ENCODE measurements at regions not wholly inside any gene's neighbourhood (a gene's known extent, or its start where the extent isn't known, plus 50 kb on each side); places are given as distances from the start of the nearest gene placed in this dataset.

- CTCF ChIA-PET: no interaction called here
Measured at GRCh38 chr2:242038928-242039341, 169.4 kb downstream of the RTP5 start.

More at GRCh38 chr2:242038928-242039341, 169.4 kb downstream of the RTP5 start:
- no peak for ATAC-seq
- Histone ChIP-seq H3K79me2 (ENCODE audit: insufficient read depth, low read length) (no peaks in the 10 kb centered on the region), H3K4me2 (ENCODE audit: low read length) (no peak overlapping the region), H3K27ac (ENCODE audit: low read depth, low read length) (no peak overlapping the region), H3K4me3 (replicated peaks in 1 of 2; ENCODE audit: low read depth in 1 of 2, low read length in 2 of 2) (no peak overlapping the region), H4K20me1 (ENCODE audit: insufficient read depth) (no peaks in the 10 kb centered on the region), H3K9me2 (ENCODE audit: insufficient read depth) (no peaks in the 10 kb centered on the region), H3K9me3 (ENCODE audit: control insufficient read depth in 1 of 2, insufficient read depth in 1 of 2, low read depth in 1 of 2, low read length in 2 of 2) (no peaks in the 10 kb centered on the region), H3K4me1 (ENCODE audit: control insufficient read depth in 1 of 2, insufficient read depth in 2 of 2, low read length in 2 of 2) (no peaks in the 10 kb centered on the region), H2AFZ (ENCODE audit: low read depth, low read length, poor library complexity, severe bottlenecking) (no peak overlapping the region), H3K9ac (ENCODE audit: low read length) (no peak overlapping the region), H3K27me3 (ENCODE audit: insufficient read depth, low read length) (0 out of 2 replicates have a peak, but pooled peaks cover 12% of the 10 kb centered on the region), H3K36me3 (ENCODE audit: control insufficient read depth in 1 of 2, insufficient read depth in 2 of 2, low read length in 2 of 2) (no peaks in the 10 kb centered on the region)
- no peak for TF ChIP-seq SP1 (IDR thresholded peaks at IDR 0.05; ENCODE audit: low read depth)
- TF ChIP-seq EZH2phosphoT487 (IDR thresholded peaks at IDR 0.05; ENCODE audit: borderline replicate concordance): no peak
- TF ChIP-seq TCF7L2 (IDR thresholded peaks at IDR 0.05; ENCODE audit: borderline replicate concordance, extremely low read depth, insufficient read depth, insufficient read length): no peak
- TF ChIP-seq RAD21 (IDR thresholded peaks at IDR 0.05; ENCODE audit: low read depth): no peak
- no peak for TF ChIP-seq ELF1 (IDR thresholded peaks at IDR 0.05; ENCODE audit: borderline replicate concordance, low read depth)
- no peak for TF ChIP-seq EGR1 (IDR thresholded peaks at IDR 0.05; ENCODE audit: low read depth)
- TF ChIP-seq ZBTB33 (IDR thresholded peaks at IDR 0.05; ENCODE audit: extremely low read depth, insufficient replicate concordance, low read length): no peak
- no peak for TF ChIP-seq SRF (IDR thresholded peaks at IDR 0.05; ENCODE audit: low read depth)
- TF ChIP-seq, protein P1, sequence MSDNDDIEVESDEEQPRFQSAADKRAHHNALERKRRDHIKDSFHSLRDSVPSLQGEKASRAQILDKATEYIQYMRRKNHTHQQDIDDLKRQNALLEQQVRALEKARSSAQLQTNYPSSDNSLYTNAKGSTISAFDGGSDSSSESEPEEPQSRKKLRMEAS (IDR thresholded peaks at IDR 0.05): no peak
- RAD21 ChIA-PET (ENCODE audit: low non-redundant PET in 1 of 2, low total read pairs in 2 of 2, uncharacterized antibody in 2 of 2, unreplicated experiment in 2 of 2): no interaction called here
- intact Hi-C loops (cut with micrococcal nuclease): no loop called here
- BruUV-seq (replicated peaks): no TSS peak
- DNase-seq (ENCODE audit: low read depth, low spot score): no peak
- POLR2A ChIA-PET: no interaction called here
